ENCODE measurements at regions not wholly inside any gene's neighbourhood (a gene's known extent, or its start where the extent isn't known, plus 50 kb on each side); places are given as distances from the start of the nearest gene placed in this dataset.

DNA sequence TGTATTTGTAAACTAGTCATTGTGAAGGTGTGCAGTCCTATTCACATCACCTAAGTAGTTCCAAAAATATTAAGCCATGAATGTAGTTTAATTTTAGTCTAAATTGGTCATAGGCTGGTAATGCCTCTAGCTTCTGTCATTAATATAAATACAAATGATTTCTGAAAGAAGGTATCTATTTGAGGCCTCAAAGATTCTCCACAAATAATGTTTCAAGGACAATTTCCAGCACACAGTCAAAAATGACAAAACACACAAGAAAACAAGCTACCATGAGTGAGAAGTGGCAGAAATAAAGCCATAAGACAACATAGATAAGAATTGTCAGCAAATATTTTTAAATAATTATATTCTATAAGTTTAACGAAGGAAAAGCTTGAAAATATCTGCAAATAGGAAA, 66.7 kb upstream of the PDK4 start:
- TF ChIP-seq, protein P1, sequence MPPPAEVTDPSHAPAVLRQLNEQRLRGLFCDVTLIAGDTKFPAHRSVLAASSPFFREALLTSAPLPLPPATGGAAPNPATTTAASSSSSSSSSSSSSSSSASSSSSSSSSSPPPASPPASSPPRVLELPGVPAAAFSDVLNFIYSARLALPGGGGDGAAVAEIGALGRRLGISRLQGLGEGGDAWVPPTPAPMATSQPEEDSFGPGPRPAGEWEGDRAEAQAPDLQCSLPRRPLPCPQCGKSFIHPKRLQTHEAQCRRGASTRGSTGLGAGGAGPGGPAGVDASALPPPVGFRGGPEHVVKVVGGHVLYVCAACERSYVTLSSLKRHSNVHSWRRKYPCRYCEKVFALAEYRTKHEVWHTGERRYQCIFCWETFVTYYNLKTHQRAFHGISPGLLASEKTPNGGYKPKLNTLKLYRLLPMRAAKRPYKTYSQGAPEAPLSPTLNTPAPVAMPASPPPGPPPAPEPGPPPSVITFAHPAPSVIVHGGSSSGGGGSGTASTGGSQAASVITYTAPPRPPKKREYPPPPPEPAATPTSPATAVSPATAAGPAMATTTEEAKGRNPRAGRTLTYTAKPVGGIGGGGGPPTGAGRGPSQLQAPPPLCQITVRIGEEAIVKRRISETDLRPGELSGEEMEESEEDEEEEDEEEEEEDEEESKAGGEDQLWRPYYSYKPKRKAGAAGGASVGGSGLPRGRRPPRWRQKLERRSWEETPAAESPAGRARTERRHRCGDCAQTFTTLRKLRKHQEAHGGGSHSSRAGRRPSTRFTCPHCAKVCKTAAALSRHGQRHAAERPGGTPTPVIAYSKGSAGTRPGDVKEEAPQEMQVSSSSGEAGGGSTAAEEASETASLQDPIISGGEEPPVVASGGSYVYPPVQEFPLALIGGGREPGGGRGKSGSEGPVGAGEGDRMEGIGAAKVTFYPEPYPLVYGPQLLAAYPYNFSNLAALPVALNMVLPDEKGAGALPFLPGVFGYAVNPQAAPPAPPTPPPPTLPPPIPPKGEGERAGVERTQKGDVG (CRISPR knock-in tag; IDR thresholded peaks at IDR 0.05): no peak
- TF ChIP-seq ZNF207 (IDR thresholded peaks at IDR 0.05; ENCODE audit: borderline replicate concordance) (no peak), NFIC (IDR thresholded peaks at IDR 0.05; ENCODE audit: low read depth, low read length) (no peak), CBX5 (IDR thresholded peaks at IDR 0.05; ENCODE audit: low read depth) (no peak), EP300 (IDR thresholded peaks at IDR 0.05; ENCODE audit: borderline replicate concordance in 1 of 2, control insufficient read depth in 1 of 2, low read depth in 2 of 2, low read length in 2 of 2) (no peak), CBX3 (IDR thresholded peaks at IDR 0.05; ENCODE audit: borderline replicate concordance, low read depth) (no peak), POLR2AphosphoS5 (IDR thresholded peaks at IDR 0.05; ENCODE audit: low read length) (no peak), CHD1 (IDR thresholded peaks at IDR 0.05; ENCODE audit: low read depth, low read length) (no peak), EZH2 (IDR thresholded peaks at IDR 0.05; ENCODE audit: borderline replicate concordance, control insufficient read depth, low read depth, low read length) (no peak)
- TF ChIP-seq, protein P2, sequence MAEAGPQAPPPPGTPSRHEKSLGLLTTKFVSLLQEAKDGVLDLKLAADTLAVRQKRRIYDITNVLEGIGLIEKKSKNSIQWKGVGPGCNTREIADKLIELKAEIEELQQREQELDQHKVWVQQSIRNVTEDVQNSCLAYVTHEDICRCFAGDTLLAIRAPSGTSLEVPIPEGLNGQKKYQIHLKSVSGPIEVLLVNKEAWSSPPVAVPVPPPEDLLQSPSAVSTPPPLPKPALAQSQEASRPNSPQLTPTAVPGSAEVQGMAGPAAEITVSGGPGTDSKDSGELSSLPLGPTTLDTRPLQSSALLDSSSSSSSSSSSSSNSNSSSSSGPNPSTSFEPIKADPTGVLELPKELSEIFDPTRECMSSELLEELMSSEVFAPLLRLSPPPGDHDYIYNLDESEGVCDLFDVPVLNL (IDR thresholded peaks at IDR 0.05; ENCODE audit: low read depth, low read length): no peak
- TF ChIP-seq, protein P3, sequence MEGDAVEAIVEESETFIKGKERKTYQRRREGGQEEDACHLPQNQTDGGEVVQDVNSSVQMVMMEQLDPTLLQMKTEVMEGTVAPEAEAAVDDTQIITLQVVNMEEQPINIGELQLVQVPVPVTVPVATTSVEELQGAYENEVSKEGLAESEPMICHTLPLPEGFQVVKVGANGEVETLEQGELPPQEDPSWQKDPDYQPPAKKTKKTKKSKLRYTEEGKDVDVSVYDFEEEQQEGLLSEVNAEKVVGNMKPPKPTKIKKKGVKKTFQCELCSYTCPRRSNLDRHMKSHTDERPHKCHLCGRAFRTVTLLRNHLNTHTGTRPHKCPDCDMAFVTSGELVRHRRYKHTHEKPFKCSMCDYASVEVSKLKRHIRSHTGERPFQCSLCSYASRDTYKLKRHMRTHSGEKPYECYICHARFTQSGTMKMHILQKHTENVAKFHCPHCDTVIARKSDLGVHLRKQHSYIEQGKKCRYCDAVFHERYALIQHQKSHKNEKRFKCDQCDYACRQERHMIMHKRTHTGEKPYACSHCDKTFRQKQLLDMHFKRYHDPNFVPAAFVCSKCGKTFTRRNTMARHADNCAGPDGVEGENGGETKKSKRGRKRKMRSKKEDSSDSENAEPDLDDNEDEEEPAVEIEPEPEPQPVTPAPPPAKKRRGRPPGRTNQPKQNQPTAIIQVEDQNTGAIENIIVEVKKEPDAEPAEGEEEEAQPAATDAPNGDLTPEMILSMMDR (IDR thresholded peaks at IDR 0.05 in 2 of 3, conservative IDR thresholded peaks at IDR 0.05 in 1 of 3; ENCODE audit: control insufficient read depth in 2 of 3, extremely low read depth in 1 of 3, insufficient read depth in 1 of 3, low read depth in 3 of 3, low read length in 3 of 3): no peak
- TF ChIP-seq, protein P4, sequence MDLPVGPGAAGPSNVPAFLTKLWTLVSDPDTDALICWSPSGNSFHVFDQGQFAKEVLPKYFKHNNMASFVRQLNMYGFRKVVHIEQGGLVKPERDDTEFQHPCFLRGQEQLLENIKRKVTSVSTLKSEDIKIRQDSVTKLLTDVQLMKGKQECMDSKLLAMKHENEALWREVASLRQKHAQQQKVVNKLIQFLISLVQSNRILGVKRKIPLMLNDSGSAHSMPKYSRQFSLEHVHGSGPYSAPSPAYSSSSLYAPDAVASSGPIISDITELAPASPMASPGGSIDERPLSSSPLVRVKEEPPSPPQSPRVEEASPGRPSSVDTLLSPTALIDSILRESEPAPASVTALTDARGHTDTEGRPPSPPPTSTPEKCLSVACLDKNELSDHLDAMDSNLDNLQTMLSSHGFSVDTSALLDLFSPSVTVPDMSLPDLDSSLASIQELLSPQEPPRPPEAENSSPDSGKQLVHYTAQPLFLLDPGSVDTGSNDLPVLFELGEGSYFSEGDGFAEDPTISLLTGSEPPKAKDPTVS (IDR thresholded peaks at IDR 0.05; ENCODE audit: low read depth, low read length): no peak
- TF ChIP-seq, protein P5, sequence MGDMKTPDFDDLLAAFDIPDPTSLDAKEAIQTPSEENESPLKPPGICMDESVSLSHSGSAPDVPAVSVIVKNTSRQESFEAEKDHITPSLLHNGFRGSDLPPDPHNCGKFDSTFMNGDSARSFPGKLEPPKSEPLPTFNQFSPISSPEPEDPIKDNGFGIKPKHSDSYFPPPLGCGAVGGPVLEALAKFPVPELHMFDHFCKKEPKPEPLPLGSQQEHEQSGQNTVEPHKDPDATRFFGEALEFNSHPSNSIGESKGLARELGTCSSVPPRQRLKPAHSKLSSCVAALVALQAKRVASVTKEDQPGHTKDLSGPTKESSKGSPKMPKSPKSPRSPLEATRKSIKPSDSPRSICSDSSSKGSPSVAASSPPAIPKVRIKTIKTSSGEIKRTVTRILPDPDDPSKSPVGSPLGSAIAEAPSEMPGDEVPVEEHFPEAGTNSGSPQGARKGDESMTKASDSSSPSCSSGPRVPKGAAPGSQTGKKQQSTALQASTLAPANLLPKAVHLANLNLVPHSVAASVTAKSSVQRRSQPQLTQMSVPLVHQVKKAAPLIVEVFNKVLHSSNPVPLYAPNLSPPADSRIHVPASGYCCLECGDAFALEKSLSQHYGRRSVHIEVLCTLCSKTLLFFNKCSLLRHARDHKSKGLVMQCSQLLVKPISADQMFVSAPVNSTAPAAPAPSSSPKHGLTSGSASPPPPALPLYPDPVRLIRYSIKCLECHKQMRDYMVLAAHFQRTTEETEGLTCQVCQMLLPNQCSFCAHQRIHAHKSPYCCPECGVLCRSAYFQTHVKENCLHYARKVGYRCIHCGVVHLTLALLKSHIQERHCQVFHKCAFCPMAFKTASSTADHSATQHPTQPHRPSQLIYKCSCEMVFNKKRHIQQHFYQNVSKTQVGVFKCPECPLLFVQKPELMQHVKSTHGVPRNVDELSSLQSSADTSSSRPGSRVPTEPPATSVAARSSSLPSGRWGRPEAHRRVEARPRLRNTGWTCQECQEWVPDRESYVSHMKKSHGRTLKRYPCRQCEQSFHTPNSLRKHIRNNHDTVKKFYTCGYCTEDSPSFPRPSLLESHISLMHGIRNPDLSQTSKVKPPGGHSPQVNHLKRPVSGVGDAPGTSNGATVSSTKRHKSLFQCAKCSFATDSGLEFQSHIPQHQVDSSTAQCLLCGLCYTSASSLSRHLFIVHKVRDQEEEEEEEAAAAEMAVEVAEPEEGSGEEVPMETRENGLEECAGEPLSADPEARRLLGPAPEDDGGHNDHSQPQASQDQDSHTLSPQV (IDR thresholded peaks at IDR 0.05): no peak

Measured in GM12878 (cell line).